ENCODE measurements at regions not wholly inside any gene's neighbourhood (a gene's known extent, or its start where the extent isn't known, plus 50 kb on each side); places are given as distances from the start of the nearest gene placed in this dataset.

GRCh38 chr1:5646486-5647149, 345.6 kb downstream of the NPHP4 start:
- no peak for TF ChIP-seq CTCF (IDR thresholded peaks at IDR 0.05)
- no peak for TF ChIP-seq POLR2AphosphoS5 (IDR thresholded peaks at IDR 0.05)
- TF ChIP-seq POLR2A (IDR thresholded peaks at IDR 0.05): no peak
